HPDE6-E6E7 (cell line): ENCODE measurements at regions not wholly inside any gene's neighbourhood (a gene's known extent, or its start where the extent isn't known, plus 50 kb on each side); places are given as distances from the start of the nearest gene placed in this dataset.
"Not testable (repeated sequence)": the region's sequence is repeated elsewhere in the genome, so short reads cannot be mapped to it uniquely, and the experiment has no call there.

Experiments
- DNase-seq: peaks from one replicate; pipeline ENCODE4 v3.0.0; 2011; ENCODE audit warnings: missing footprints; ENCODE audit errors: extremely low spot score

DNA sequence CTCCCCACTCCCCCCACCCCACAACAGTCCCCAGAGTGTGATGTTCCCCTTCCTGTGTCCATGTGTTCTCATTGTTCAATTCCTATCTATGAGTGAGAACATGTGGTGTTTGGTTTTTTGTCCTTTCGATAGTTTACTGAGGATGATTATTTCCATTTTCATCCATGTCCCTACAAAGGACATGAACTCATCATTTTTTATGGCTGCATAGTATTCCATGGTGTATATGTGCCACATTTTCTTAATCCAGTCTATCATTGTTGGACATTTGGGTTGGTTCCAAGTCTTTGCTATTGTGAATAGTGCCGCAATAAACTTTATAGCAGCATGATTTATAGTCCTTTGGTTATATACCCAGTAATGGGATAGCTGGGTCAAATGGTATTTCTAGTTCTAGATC lies 106.6 kb upstream of the WIPF3 start:
- not testable (repeated sequence) for DNase-seq

DNA sequence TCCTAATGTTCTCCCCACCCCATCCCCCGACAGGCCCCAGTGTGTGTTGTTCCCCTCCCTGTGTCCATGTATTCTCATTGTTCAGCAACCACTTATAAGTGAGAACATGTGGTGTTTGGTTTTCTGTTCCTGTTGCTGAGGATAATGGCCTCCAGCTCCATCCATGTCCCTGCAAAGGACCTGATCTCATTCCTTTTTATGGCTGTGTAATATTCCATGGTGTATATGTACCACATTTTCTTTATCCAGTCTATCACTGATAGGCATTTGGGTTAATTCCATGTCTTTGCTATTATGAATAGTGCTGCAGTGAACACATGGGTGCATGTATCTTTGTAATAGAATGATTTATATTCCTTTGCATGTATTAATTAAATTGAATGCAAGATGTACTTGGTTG lies 104.8 kb upstream of the WIPF3 start:
- DNase-seq = not testable (repeated sequence)

DNA sequence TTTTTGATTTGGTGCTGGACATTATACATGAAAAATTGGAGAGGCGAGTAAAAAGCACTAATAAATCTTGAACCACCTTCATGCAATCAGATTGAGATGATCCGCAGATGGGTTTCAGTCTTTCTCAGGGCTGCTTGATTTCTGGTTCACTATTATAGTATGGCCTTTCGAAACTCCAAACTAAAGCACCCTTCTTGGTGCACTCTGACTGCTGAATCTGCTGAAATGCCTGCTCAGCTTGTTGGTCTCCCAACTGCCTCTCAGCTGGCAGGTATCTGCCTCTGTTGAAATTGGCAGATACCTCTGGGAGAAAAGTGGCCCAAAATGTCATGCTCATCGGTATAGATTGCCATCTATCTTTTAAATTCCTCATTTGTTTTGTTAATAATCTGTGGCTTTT lies 102.5 kb upstream of the WIPF3 start:
- not testable (repeated sequence) for DNase-seq

DNA sequence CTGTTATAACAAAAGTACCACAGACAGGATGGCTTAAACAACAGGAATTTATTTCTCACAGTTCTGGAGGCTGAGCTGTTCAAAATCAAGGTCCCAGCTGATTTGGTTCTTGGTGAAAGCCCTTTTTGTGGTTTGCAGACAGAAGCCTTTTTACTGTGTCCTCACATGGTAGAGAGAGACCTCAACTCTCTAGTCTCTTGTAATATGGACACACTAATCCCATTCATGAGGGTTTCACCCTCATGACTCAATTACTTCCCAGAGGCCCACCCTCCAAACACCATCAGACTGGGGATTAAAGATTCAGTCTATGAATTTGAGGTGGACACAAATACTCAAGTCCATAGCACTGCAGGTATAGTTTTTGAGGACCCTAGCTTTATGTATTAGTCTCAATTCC lies 97.3 kb upstream of the WIPF3 start:
- not testable (repeated sequence) for DNase-seq

DNA sequence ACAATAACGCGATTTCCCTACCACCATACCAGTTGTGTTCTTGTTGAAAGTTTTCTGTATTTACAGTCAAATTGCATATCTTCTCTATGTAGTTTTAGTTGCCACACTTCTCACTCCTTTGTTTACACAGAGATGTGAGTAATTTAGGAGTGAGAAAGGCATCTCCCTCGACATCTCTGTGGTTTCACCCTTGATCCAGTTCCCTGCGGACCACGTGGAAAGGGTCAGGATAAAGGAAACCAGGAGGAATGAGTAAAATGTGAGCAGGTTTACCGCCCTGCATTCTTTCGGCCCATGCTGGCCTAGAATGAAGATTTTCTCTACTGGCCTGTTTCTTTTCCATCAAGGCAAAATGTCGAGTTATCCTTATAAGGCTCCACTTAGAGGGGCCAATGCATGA lies 83.2 kb upstream of the WIPF3 start:
- DNase-seq = peak; percentile 39

DNA sequence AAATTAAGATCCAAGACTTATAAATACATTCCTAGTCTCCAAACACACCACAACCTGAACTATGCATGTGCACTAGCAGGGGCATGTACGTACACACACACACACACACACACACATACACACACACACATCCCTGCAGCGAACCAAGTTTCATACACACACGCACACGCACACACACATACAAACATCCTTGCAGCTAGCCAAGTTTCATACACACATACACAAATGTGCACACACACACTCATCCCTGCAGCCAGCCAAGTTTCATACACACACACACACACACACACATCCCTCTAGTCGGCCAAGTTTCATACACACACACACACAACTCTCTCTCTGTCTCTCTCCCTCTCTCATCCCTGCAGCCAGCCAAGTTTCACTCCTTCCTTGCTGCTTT lies 82.7 kb upstream of the WIPF3 start:
- no peak for DNase-seq

DNA sequence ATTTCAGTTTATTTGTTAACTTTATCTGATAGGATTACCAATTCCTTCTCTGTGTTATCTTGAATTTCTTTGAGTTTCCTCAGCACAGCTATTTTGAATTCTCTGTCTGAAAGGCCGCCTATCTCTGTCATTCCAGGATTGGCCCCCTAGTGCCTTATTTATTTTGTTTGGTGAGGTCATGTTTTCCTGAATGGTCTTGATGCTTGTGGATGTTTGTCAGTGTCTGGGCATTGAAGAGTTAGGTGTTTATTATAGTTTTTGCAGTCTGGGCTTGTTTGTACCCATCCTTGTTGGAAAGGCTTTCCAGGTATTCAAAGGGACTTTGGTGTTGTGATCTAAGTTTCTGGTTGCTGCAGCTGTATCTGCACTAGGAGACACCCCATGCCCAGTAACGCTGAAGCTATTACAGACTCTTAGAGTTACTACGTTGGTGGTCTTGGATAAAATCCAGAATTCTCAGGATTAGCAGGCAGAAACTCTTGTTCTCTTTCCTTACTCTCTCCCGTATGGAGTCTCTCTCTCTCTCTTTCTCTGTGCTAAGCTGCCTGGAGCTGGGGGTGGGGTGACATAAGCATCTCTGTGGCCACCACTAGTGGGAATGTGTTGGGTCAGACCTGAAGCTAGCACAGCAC lies 76.7 kb upstream of the WIPF3 start:
- not testable (repeated sequence) for DNase-seq

DNA sequence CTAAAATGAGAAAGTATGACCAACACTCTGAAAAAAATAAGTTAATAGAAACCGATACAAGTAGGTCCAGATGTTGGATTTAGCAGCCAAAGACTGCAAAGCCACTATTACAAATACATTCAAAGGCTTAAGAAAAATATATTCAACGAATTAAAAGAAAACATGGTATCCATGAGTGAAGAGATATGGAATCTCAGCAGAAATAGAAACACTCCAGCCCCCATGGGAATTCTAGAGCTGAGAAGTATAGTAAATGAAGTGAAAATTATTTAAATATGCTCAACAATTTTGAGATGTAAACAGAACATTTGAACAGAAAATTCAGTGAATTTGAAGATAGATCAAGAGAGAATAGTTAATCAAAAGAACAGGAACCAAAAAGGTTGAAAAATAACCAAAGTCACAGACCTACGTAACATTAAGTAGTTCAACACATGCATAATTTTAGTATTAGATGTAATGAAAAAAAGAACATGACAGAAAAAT lies 72.0 kb upstream of the WIPF3 start:
- no peak for DNase-seq

DNA sequence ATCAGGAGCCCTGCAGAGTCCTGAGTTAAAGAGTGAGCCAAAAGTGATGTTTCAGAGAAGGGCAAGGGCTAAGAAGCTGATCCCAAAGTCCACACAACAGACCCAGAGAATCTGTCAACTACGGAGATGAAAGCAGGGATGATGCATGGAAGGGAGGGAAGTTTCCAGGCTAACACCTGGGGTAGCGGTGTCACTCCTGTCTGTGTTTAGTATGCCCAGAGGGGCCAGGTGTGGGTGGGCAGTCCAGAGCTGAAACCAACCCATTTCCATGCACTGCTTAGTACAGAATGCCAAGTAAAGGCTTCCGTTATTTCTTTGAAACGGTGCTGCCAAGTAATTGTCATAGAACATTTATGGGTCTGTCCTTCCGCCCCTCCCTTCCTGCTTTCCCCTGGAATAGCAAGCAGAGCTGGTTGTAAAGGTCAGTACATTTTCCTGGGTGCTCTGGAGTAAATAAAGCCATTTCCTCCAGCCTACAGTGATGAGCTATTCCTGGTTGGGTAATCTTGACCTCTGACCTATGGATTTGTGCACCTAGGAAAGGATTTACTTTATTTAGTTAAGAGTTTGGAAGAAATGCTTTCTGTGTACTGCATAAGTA lies 58.6 kb upstream of the WIPF3 start:
- not testable (repeated sequence) for DNase-seq

DNA sequence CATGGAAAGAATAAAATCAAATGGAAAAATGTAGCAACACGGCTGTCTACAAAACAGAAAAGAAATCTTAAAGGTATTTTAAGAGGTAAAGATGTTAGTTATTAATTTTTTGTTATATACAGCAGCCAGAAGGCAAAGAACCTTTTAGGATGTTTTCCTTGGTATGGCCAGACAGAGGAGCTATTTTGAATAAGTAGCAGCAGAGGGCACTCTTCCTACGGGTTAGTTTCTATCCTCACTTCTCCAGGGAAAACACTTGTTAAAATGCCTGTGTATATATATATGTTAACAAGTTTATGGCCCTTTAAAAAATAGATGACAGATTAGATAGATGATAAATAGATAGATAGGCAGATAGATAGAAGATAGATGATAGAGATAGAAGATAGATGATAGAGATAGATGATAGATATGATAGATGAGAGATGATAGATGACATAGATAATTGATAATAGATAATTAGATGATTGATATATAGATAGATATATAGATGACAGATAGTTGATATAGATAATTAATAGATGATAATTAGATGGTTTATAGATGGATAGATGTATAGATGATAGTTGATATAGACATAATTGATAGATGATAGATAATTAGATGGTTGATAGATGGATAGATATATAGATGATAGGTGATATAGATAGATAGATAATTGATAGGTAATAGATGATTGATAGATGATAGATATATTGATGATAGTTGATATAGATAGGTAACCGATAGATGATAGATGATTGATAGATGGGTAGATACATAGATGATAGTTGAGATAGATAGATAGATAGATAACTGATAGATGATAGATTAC lies 57.8 kb upstream of the WIPF3 start:
- DNase-seq = no peak

DNA sequence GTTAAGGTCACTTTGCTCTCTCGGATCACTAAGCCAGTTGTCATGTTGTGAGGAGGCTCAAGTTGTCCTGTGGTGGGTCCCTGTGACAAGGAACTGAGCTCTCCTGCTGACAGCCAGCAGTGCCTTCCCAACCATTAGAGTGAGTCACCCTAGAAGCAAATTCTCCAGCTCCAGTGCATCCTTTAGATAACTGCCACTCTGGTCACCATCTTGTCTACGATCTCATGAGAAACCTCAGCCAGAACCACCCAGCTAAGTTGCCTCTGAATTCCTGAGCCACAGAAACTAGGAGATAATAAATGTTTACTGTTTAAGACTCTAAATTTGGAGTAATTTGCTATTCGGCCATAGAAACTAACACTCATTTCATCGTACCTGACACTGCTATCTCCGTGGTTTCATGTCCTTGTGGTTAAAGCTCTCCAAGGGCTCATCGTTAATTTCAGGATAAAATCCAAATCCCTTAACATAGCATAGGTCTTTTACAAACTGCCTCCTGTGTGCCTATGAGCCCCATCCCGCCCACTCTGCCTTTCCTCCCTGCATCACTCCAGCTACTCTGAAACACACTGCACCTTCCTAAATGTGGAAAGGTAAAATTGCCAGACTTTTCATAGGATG lies 56.5 kb upstream of the WIPF3 start:
- no peak for DNase-seq

DNA sequence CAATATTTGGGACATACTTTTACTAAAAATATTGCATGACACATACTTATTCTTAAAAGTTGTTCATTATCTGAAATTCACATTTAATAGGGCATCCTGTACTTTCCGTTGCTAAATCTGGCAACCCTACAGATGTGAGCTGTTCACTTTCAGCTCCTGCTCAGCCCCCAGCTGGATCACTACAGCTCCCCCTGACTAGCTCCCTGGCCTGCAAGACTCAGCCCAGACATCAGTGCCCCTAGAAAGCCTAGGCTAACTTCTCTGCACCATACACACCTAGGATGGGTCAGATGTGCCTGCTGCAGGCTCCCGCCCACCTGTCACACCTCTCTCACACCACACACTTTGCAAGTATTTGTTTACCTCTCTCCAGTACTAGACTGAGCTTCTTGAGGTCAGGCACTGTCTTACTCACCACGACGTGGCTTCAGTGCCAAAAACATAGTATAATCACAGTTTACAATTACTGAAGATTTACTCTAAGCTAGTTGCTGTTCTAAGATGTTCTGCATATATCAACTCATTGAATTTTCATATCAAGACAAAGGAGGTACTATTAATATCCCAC lies 55.9 kb upstream of the WIPF3 start:
- not testable (repeated sequence) for DNase-seq

DNA sequence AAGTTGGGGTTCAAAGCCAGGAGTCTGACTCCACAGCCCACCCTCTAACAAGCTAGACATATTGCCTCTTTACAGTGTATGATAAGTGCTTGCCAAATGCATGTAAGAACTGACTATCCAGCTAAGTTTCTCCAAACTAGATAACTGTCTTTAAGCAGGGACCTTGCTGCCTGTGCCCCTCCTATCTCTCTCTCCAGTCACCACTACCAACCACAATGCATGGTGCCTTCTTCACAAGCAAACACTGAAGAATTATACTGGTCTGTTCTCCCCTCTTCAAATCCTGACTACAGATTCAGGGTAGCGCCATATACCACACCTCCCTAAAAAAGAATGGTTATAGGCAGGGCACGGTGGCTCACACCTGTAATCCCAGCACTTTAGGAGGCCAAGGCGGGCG lies 55.3 kb upstream of the WIPF3 start:
- not testable (repeated sequence) for DNase-seq

DNA sequence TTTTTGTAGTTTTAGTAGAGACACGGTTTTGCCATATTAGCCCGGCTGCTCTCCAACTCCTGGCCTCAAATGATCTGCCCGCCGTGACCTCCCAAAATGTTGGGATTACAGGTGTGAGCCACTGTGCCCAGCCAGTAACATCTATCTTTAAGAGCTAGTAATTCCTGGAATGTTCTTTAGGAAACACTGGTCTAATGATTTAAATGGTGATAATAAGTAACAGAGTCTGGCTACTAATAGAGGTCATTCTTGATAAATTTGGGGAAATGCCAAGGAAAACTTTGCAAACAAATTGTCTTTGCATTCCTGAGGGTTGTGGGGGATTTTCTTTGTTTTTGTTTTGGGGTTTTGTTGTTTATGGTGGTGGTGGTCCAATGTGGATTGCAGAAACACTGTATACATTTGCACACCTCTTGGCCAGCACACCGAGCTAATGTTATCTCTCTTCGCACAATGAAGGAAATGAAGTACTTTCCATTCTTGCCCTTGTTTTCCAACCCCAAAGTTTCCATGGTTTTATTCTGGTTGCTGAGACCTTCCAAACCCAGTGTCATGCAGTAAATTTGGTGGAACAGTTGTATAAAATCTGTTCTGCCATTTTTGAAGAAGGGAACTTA lies 51.3 kb upstream of the WIPF3 start:
- DNase-seq = no peak
